Naive thymus-derived CD8-positive, alpha-beta T cell (primary cell): ENCODE measurements at regions not wholly inside any gene's neighbourhood (a gene's known extent, or its start where the extent isn't known, plus 50 kb on each side); places are given as distances from the start of the nearest gene placed in this dataset.

Experiments used
- ATAC-seq, 2 donors: fragments of 150-1000 bp; cut with Tn5 transposase in 1 of 2; sonication (Bioruptor Pico), chemical (Tn5 transposase) in 1 of 2; 1 replicate in 1 of 2; 2 replicates in 1 of 2; pipeline ENCODE4 v1.10.0; 2021; ENCODE audit warnings: mild to moderate bottlenecking in 2 of 2, moderate library complexity in 2 of 2
- POLR2A ChIA-PET: fragments of 350-600 bp; sonication (Branson Sonifier 250); formaldehyde crosslinking; loops from one replicate; lab custom pipeline; 2021; ENCODE audit warnings: antibody characterized with exemption; lab: Charles Lee
- DNase-seq, 10 donors: peaks; one replicate each; pipeline versions ENCODE4 v3.0.0 to v3.0.0-alpha.2; 2020 to 2022
- H3K27ac Mint-ChIP-seq, 10 donors: one replicate each; pipeline ENCODE4 v1.8.0; 2020 to 2022; ENCODE audit warnings: mild to moderate bottlenecking in 10 of 10, mixed read lengths in 10 of 10, moderate library complexity in 4 of 10, inconsistent platforms in 1 of 10
- H3K27me3 Mint-ChIP-seq, 5 donors: one replicate each; pipeline ENCODE4 v1.8.0; 2021 to 2022; ENCODE audit warnings: mixed read lengths in 5 of 5
- H3K36me3 Mint-ChIP-seq, 3 donors: one replicate each; pipeline ENCODE4 v1.8.0; 2020 to 2022; ENCODE audit warnings: mixed read lengths in 3 of 3, mild to moderate bottlenecking in 2 of 3, inconsistent platforms in 1 of 3
- H3K4me1 Mint-ChIP-seq, 4 donors: one replicate each; pipeline ENCODE4 v1.8.0; 2021 to 2022; ENCODE audit warnings: mixed read lengths in 4 of 4
- H3K4me3 Mint-ChIP-seq, 10 donors: one replicate each; pipeline ENCODE4 v1.8.0; 2020 to 2022; ENCODE audit warnings: mild to moderate bottlenecking in 10 of 10, mixed read lengths in 10 of 10, moderate library complexity in 6 of 10, inconsistent platforms in 1 of 10
- H3K9me3 Mint-ChIP-seq, 9 donors: one replicate each; pipeline ENCODE4 v1.8.0; 2020 to 2022; ENCODE audit warnings: mixed read lengths in 9 of 9, mild to moderate bottlenecking in 3 of 9, inconsistent platforms in 1 of 9, moderate library complexity in 1 of 9

- Mint-ChIP-seq H3K4me3 (no peak overlapping the region), H3K36me3 (no peaks in the 10 kb centered on the region), H3K9me3 (peaks cover 0 to 26% (median 9%) of the 10 kb centered on the region in 9 donors), H3K4me1 (no peaks in the 10 kb centered on the region), H3K27ac (no peak overlapping the region), H3K27me3 (no peaks in the 10 kb centered on the region)
- POLR2A ChIA-PET = no interaction called here
- DNase-seq = no peak
- ATAC-seq = no peak
Observed at GRCh38 chr4:31411565-31411964, 691.4 kb downstream of the PCDH7 start.

GRCh38 chr4:31415629-31416028 lies 695.5 kb downstream of the PCDH7 start:
- Mint-ChIP-seq H3K9me3 (peaks cover 0 to 18% (median 8%) of the 10 kb centered on the region in 9 donors), H3K4me1 (no peaks in the 10 kb centered on the region), H3K4me3 (no peak overlapping the region), H3K27me3 (no peaks in the 10 kb centered on the region), H3K36me3 (no peaks in the 10 kb centered on the region), H3K27ac (no peak overlapping the region)
- POLR2A ChIA-PET = no interaction called here
- ATAC-seq (no peak), DNase-seq (no peak)

- H3K9me3 Mint-ChIP-seq = peaks cover 0 to 18% (median 8%) of the 10 kb centered on the region in 9 donors
- H3K27me3 Mint-ChIP-seq = no peaks in the 10 kb centered on the region
- ATAC-seq = no peak
- no peaks in the 10 kb centered on the region for H3K36me3 Mint-ChIP-seq
- DNase-seq = no peak
- POLR2A ChIA-PET = no interaction called here
- H3K27ac Mint-ChIP-seq = no peak overlapping the region
- no peak overlapping the region for H3K4me3 Mint-ChIP-seq
- no peaks in the 10 kb centered on the region for H3K4me1 Mint-ChIP-seq
Observed at GRCh38 chr4:31416498-31416897, 696.3 kb downstream of the PCDH7 start.

- POLR2A ChIA-PET = no interaction called here
- Mint-ChIP-seq H3K4me3 (no peak overlapping the region), H3K9me3 (peaks cover 0 to 18% (median 8%) of the 10 kb centered on the region in 9 donors), H3K27ac (no peak overlapping the region), H3K27me3 (no peaks in the 10 kb centered on the region), H3K36me3 (no peaks in the 10 kb centered on the region), H3K4me1 (no peaks in the 10 kb centered on the region)
- DNase-seq (no peak), ATAC-seq (no peak)
Observed at GRCh38 chr4:31417040-31417439, 696.9 kb downstream of the PCDH7 start.

DNA sequence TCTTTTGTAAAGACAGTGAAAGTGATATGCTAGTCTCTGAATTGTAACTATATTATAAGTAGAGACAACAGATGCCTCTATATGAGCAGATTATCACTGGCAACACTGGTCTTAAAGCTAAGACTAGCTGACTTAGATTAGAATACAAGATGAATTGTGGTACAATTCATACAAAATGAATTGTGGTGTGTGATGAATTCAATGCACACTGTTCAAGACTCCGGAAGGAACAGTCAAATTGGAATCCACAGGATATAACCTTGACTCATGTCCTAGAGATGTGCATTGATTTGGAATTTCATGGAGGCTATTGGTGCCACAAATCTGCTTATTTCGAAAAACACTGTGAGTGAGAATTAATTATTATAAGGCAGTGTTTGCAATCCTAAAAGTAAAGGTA lies 701.8 kb downstream of the PCDH7 start:
- peaks cover 0 to 7% (median 0%) of the 10 kb centered on the region in 9 donors for H3K9me3 Mint-ChIP-seq
- H3K4me3 Mint-ChIP-seq = no peak overlapping the region
- no peaks in the 10 kb centered on the region for H3K27me3 Mint-ChIP-seq
- H3K36me3 Mint-ChIP-seq = no peaks in the 10 kb centered on the region
- POLR2A ChIA-PET = no interaction called here
- no peak for ATAC-seq
- DNase-seq = no peak
- no peaks in the 10 kb centered on the region for H3K4me1 Mint-ChIP-seq
- no peak overlapping the region for H3K27ac Mint-ChIP-seq

- no peaks in the 10 kb centered on the region for H3K36me3 Mint-ChIP-seq
- H3K27ac Mint-ChIP-seq = no peak overlapping the region
- no peak for ATAC-seq
- no peak overlapping the region for H3K4me3 Mint-ChIP-seq
- no peak for DNase-seq
- POLR2A ChIA-PET = no interaction called here
- H3K9me3 Mint-ChIP-seq = peaks cover 0 to 7% (median 3%) of the 10 kb centered on the region in 9 donors
- H3K4me1 Mint-ChIP-seq = no peaks in the 10 kb centered on the region
- no peaks in the 10 kb centered on the region for H3K27me3 Mint-ChIP-seq
Observed at GRCh38 chr4:31427691-31428090, 707.5 kb downstream of the PCDH7 start.

GRCh38 chr4:31442236-31442635 lies 722.1 kb downstream of the PCDH7 start:
- H3K27me3 Mint-ChIP-seq = no peaks in the 10 kb centered on the region
- no peaks in the 10 kb centered on the region for H3K36me3 Mint-ChIP-seq
- POLR2A ChIA-PET = no interaction called here
- ATAC-seq = no peak
- DNase-seq = no peak
- no peak overlapping the region for H3K27ac Mint-ChIP-seq
- H3K9me3 Mint-ChIP-seq = peaks cover 0 to 10% (median 1%) of the 10 kb centered on the region in 9 donors
- H3K4me3 Mint-ChIP-seq = no peak overlapping the region
- no peaks in the 10 kb centered on the region for H3K4me1 Mint-ChIP-seq

DNA sequence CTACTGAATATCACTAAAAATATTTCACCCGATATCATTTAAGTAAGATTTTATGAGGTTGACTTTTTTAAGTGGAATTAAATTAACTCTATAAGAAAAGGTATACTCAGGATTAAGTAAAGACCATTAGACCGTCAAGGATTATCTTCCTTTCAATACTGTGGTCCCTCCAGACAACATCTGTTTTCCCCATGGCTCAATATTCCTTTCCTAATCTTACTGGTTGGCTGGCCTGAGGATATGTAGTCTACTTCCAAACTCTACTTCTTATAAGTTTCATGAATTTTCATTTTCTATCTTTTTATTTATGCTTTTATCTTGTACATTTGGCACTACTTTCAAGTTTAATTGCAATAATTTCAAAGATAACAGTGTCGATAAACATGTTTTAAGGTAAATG lies 725.4 kb downstream of the PCDH7 start:
- POLR2A ChIA-PET = no interaction called here
- H3K36me3 Mint-ChIP-seq = no peaks in the 10 kb centered on the region
- H3K27me3 Mint-ChIP-seq = no peaks in the 10 kb centered on the region
- peaks cover 0 to 11% (median 2%) of the 10 kb centered on the region in 9 donors for H3K9me3 Mint-ChIP-seq
- DNase-seq = no peak
- H3K27ac Mint-ChIP-seq = no peak overlapping the region
- H3K4me1 Mint-ChIP-seq = no peaks in the 10 kb centered on the region
- H3K4me3 Mint-ChIP-seq = no peak overlapping the region
- ATAC-seq = no peak

DNA sequence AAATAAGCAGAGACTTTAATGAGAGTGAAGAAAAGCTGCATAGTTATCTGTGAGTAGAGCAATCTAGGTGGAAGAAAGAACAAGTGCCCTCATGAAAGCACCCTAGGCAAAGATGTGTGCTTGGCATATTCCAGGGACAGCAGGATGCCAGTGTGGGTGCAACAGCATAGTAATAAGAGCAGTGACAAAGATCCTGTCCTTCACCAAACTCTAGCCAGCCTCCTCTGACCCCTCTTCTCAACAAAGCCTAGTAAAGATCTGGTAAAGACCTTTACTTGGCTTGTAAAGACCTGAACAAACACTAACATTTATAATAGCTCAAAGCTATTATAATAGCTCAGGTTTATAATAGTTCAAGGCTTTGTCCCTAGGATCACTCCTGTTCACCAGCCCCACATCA lies 735.4 kb downstream of the PCDH7 start:
- ATAC-seq = no peak
- H3K36me3 Mint-ChIP-seq = no peaks in the 10 kb centered on the region
- H3K27ac Mint-ChIP-seq = no peak overlapping the region
- H3K27me3 Mint-ChIP-seq = no peaks in the 10 kb centered on the region
- no peaks in the 10 kb centered on the region for H3K4me1 Mint-ChIP-seq
- DNase-seq = no peak
- no peak overlapping the region for H3K4me3 Mint-ChIP-seq
- peaks cover 0 to 17% (median 2%) of the 10 kb centered on the region in 9 donors for H3K9me3 Mint-ChIP-seq
- POLR2A ChIA-PET = no interaction called here

DNA sequence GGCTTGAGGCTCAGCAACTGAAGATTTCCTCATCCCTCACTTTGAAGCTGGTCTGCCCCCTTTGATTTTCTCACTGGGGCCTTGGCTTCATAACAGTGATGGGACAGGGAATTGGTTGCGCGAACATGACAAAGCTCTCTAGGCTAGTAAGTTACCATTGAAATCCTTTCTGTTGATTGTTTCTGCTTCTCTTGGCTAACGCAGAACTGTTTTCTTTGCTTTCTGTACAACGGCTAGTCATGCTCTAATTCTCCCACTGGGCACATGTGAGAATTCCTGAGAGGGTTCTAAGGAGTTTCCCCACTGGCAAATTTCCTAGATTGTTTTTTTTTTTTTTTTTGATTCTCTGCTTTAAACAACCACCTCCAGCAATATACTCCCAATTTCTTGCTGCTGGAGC lies 738.6 kb downstream of the PCDH7 start:
- Mint-ChIP-seq H3K9me3 (peaks cover 0 to 24% (median 2%) of the 10 kb centered on the region in 9 donors), H3K4me1 (no peaks in the 10 kb centered on the region), H3K27me3 (no peaks in the 10 kb centered on the region), H3K27ac (no peak overlapping the region), H3K4me3 (no peak overlapping the region), H3K36me3 (no peaks in the 10 kb centered on the region)
- DNase-seq (no peak), ATAC-seq (no peak)
- POLR2A ChIA-PET = no interaction called here

DNA sequence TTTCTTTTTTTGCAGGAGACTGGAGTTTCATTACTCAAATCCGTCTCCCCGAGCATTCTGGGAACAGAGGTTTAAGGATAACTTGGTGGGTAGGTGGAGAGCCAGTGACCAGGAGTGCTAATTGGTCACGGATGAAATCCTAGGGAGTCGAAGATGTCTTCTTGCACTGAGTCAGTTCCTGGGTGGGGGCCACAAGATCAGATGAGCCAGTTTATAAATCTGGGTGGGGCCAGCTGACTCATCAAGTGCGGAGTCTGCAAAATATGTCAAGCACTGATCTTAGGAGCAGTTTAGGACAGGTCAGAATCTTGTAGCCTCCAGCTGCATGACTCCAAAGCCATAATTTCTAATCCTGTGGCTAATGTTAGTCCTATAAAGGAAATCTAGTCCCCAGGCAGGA lies 741.3 kb downstream of the PCDH7 start:
- no peak for DNase-seq
- H3K4me3 Mint-ChIP-seq = no peak overlapping the region
- H3K36me3 Mint-ChIP-seq = no peaks in the 10 kb centered on the region
- H3K27me3 Mint-ChIP-seq = no peaks in the 10 kb centered on the region
- H3K27ac Mint-ChIP-seq = no peak overlapping the region
- peaks cover 0 to 21% (median 7%) of the 10 kb centered on the region in 9 donors for H3K9me3 Mint-ChIP-seq
- POLR2A ChIA-PET = no interaction called here
- ATAC-seq = no peak
- no peaks in the 10 kb centered on the region for H3K4me1 Mint-ChIP-seq

- Mint-ChIP-seq H3K4me1 (no peaks in the 10 kb centered on the region), H3K36me3 (no peaks in the 10 kb centered on the region), H3K9me3 (peaks cover 6 to 22% (median 10%) of the 10 kb centered on the region in 9 donors), H3K27ac (no peak overlapping the region), H3K4me3 (no peak overlapping the region), H3K27me3 (no peaks in the 10 kb centered on the region)
- POLR2A ChIA-PET = no interaction called here
- DNase-seq (no peak), ATAC-seq (no peak)
Observed at GRCh38 chr4:31467781-31468180, 747.6 kb downstream of the PCDH7 start.

DNA sequence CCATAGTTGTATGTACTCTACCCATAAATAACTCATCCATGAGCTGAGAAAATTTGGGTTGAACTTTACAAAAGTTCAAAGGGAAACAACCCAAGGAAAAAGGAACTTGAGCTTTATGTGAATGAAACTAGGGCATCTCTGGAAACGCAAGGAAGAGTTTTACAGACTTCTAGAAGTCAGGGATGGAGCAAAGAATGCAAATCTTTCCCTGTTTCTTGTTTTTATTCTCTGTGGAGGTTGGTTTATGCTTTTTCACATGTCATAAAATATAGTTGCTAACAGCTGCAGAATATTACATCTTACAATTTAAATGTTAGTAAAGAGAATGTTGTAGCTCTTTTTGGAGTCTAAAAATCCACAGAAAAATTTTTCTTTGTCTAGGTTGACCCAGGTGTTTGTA lies 754.1 kb downstream of the PCDH7 start:
- no peak for ATAC-seq
- POLR2A ChIA-PET = no interaction called here
- Mint-ChIP-seq H3K36me3 (no peaks in the 10 kb centered on the region), H3K27me3 (no peaks in the 10 kb centered on the region), H3K4me3 (no peak overlapping the region), H3K9me3 (peaks cover 0 to 29% (median 10%) of the 10 kb centered on the region in 9 donors), H3K27ac (no peak overlapping the region), H3K4me1 (no peaks in the 10 kb centered on the region)
- DNase-seq = no peak

DNA sequence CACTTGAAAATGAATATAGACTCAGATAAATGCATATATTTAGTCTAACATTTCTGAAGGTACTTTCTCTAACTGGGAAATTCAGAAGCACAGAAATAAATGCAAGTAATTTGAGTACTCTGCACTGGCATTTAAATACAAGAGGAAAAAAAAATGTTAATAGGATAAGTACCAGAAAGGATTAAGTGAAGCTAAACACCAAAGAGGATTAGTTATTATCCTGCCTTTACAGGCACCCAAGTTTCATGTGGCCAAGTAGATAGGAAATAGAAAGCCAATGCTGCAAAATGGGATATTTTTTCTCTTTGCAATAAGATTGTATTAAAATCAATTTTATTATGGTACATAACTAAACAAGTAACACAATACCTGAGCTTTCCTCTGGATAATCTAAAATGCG lies 762.5 kb downstream of the PCDH7 start:
- H3K4me1 Mint-ChIP-seq = no peaks in the 10 kb centered on the region
- H3K36me3 Mint-ChIP-seq = no peaks in the 10 kb centered on the region
- no peak for ATAC-seq
- no peak overlapping the region for H3K27ac Mint-ChIP-seq
- H3K9me3 Mint-ChIP-seq = peaks cover 0 to 12% (median 4%) of the 10 kb centered on the region in 9 donors
- H3K27me3 Mint-ChIP-seq = no peaks in the 10 kb centered on the region
- POLR2A ChIA-PET = no interaction called here
- H3K4me3 Mint-ChIP-seq = no peak overlapping the region
- DNase-seq = no peak
